ENCODE measurements at regions not wholly inside any gene's neighbourhood (a gene's known extent, or its start where the extent isn't known, plus 50 kb on each side); places are given as distances from the start of the nearest gene placed in this dataset.

DNA sequence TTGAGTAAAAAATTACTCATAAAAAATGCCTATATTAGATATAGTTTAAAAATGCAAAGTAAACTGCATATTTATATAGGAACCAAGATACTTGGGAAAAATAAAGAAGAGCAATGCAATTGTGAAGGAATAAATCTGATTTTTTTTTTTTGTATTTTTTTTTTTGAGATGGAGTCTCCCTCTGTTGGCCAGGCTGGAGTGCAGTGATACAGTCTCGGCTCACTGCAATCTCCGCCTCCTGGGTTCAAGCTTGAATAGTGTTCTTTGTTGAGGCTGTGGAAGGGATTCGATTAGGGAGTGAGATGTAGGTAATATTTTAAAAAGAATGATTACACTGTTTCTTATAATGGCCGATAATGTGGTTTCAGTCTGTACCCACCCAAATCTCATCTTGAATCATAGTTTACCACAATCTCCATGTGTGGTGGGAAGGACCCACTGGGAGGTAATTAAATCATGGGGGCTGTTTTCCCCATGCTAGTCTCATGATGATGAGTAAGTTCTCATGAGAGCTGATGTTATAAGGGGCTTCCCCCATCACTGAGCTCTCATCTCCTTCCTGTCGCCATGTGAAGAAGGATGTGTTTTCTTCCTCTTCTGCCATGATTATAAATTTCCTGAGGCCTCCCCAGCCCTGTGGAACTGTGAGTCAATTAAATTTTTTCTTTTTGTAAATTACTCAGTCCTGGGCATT lies 1765.9 kb downstream of the PLA2G4A start:
- TF ChIP-seq CTCF (IDR thresholded peaks at IDR 0.05; ENCODE audit: low read length) (peak; percentile 7; the same call in 1 of the 2 replicates), EZH2 (optimal IDR thresholded peaks at IDR 0.05; ENCODE audit: low read depth, low read length) (no peak), EZH2phosphoT487 (IDR thresholded peaks at IDR 0.05; ENCODE audit: low read length) (no peak)

Measured in MM.1S (cell line).